Endothelial cell of umbilical vein (primary cell): ENCODE measurements at regions not wholly inside any gene's neighbourhood (a gene's known extent, or its start where the extent isn't known, plus 50 kb on each side); places are given as distances from the start of the nearest gene placed in this dataset.

Experiments used
- EZH2 ChIP-seq: IDR thresholded peaks from 2 replicates; pipeline ENCODE4 v1.6.1; 2012; ENCODE audit warnings: borderline replicate concordance, low read depth, mild to moderate bottlenecking, moderate library complexity, low read length, inconsistent platforms; ENCODE audit not compliant: severe bottlenecking
- FOS ChIP-seq: IDR thresholded peaks from 2 replicates; pipeline ENCODE4 v1.6.1; 2011; ENCODE audit warnings: mild to moderate bottlenecking, low read length, moderate library complexity, borderline replicate concordance; ENCODE audit not compliant: insufficient read depth
- GATA2 ChIP-seq: IDR thresholded peaks from 2 replicates; pipeline ENCODE4 v1.7.0; 2011; ENCODE audit warnings: low read depth, mild to moderate bottlenecking, moderate library complexity, mixed read lengths, low read length; ENCODE audit not compliant: insufficient read length, insufficient read depth
- POLR2A ChIP-seq: IDR thresholded peaks from 2 replicates; pipeline ENCODE4 v1.6.1; 2012; ENCODE audit warnings: low read depth, mild to moderate bottlenecking, control low read depth, low read length
- POLR2AphosphoS5 ChIP-seq: IDR thresholded peaks from 2 replicates; pipeline ENCODE4 v1.6.1; 2012; ENCODE audit warnings: low read depth, mild to moderate bottlenecking, control low read depth, low read length, moderate library complexity; ENCODE audit not compliant: insufficient read depth
- TF ChIP-seq, protein P1 (sequence below), 2 donors: IDR thresholded peaks; 1 replicate in 1 of 2; 2 replicates in 1 of 2; pipeline ENCODE4 v1.5.1; 2011; ENCODE audit warnings: low read length in 2 of 2, mild to moderate bottlenecking in 2 of 2, moderate library complexity in 2 of 2, control low read depth in 1 of 2, inconsistent platforms in 1 of 2, low read depth in 1 of 2; ENCODE audit not compliant: insufficient read depth in 1 of 2; ENCODE audit errors: extremely low read depth in 1 of 2
- TF ChIP-seq, protein P2 (sequence below): IDR thresholded peaks from 2 replicates; pipeline ENCODE4 v1.6.1; 2011; ENCODE audit not compliant: insufficient read depth, insufficient read length

DNA sequence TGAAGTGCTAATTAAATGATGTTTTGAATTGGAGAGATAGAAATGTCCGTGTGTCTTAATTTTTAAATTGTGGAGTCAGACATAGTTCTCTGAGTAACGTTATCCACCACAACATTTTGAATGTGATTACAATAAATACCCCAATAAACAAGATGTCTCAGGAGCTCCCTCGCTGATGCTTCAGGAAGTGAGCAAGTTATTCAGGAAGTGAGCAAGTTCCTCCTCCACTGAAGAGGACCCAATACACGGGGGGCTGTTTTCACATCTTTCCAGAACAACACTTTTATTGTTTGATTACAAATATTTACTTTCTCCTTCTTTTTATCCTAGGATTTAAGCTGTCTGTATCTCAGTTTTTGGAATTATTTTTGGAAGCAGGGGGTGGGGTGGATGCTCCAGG, 363.8 kb downstream of the LRRC70 start:
- TF ChIP-seq, protein P1, sequence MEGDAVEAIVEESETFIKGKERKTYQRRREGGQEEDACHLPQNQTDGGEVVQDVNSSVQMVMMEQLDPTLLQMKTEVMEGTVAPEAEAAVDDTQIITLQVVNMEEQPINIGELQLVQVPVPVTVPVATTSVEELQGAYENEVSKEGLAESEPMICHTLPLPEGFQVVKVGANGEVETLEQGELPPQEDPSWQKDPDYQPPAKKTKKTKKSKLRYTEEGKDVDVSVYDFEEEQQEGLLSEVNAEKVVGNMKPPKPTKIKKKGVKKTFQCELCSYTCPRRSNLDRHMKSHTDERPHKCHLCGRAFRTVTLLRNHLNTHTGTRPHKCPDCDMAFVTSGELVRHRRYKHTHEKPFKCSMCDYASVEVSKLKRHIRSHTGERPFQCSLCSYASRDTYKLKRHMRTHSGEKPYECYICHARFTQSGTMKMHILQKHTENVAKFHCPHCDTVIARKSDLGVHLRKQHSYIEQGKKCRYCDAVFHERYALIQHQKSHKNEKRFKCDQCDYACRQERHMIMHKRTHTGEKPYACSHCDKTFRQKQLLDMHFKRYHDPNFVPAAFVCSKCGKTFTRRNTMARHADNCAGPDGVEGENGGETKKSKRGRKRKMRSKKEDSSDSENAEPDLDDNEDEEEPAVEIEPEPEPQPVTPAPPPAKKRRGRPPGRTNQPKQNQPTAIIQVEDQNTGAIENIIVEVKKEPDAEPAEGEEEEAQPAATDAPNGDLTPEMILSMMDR (IDR thresholded peaks at IDR 0.05; ENCODE audit: extremely low read depth in 1 of 2, insufficient read depth in 1 of 2, low read depth in 1 of 2, low read length in 2 of 2) = no peak
- TF ChIP-seq EZH2 (no peak), POLR2A (no peak), FOS (peak; percentile 65), POLR2AphosphoS5 (peak; percentile 64), GATA2 (no peak)
- TF ChIP-seq, protein P2, sequence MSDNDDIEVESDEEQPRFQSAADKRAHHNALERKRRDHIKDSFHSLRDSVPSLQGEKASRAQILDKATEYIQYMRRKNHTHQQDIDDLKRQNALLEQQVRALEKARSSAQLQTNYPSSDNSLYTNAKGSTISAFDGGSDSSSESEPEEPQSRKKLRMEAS = no peak
